ENCODE measurements at regions not wholly inside any gene's neighbourhood (a gene's known extent, or its start where the extent isn't known, plus 50 kb on each side); places are given as distances from the start of the nearest gene placed in this dataset.

DNA sequence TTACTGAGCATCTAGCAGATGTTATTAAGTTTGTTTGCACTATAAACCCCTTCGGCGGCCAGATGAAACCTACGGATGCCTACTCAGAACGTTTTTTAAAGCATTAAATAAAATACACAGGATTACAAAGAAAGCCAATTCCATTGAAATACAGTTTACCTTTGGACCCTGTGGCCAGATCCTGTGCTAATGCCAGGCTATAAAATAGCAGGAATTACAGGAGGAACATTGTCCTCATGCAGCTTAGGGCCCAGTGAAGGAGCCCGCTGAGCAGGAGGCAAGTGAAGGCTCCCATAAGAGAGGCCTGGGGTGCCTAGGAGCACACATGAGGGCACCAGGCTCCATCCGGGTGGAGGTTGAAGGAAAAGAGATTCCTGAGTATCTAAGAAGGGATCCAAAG lies 310.4 kb downstream of the MTX2 start:
- peaks cover 2% of the 10 kb centered on the region for H3K9me3 Mint-ChIP-seq
- no peaks in the 10 kb centered on the region for H3K36me3 Mint-ChIP-seq
- H3K27me3 Mint-ChIP-seq = peaks cover 5% of the 10 kb centered on the region
- H3K4me1 Mint-ChIP-seq = no peaks in the 10 kb centered on the region
- no peak overlapping the region for H3K27ac Mint-ChIP-seq
- DNase-seq (ENCODE audit: low spot score in 2 of 2) (no peak), ATAC-seq (ENCODE audit: low read depth) (no peak)
- no peak overlapping the region for H3K4me3 Mint-ChIP-seq

DNA sequence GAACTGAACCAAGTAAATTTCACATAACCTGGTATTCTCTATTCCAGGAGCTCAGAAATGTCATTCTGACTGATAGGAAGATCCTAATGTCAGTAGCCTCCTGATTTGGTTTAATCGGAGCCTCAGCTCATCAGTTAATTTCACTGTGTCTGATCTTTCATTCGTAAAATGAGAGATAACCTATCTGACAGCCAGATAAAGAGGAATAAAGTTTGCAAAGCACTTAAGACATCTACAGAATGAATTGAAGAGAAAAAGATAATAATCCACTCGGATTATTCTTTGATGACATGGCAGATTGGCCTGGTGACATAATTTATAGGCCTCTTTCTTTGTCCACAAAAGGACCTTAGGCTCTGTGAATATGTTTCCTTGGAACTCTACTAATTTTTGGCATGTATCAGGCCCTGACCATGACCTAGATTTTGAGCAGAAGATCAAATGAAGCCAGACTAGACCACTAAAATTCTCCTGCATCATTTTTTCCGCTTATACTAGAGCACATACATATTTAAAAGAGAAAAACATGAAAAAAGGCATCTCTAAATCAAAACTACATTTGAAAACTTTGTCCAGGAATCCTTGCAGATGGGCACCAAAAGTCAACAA lies 312.4 kb downstream of the MTX2 start:
- no peaks in the 10 kb centered on the region for H3K4me1 Mint-ChIP-seq
- H3K9me3 Mint-ChIP-seq = peaks cover 2% of the 10 kb centered on the region
- ATAC-seq (ENCODE audit: low read depth) (no peak), DNase-seq (ENCODE audit: low spot score in 2 of 2) (no peak)
- H3K36me3 Mint-ChIP-seq = no peaks in the 10 kb centered on the region
- H3K27me3 Mint-ChIP-seq = peaks cover 5% of the 10 kb centered on the region
- H3K4me3 Mint-ChIP-seq = no peak overlapping the region
- no peak overlapping the region for H3K27ac Mint-ChIP-seq

DNA sequence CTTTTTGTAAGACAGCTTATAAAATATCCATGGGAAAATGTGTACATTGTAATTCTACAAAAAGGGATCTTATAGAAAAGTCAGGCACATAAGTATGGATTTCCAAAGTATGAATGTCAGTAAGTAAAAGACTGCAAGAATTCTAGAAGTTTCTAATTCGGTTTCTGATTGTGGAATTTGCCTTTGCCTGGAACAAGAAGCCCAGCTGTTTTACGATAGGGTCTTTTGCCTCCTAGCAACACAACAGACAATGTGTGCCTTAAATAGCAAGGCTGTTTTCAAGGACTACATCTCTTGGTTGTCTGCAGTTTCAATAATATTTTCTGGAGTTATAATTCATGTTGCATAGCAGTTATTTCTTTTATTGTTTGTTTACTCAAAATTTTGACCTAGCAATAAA lies 312.9 kb downstream of the MTX2 start:
- no peak overlapping the region for H3K27ac Mint-ChIP-seq
- H3K4me3 Mint-ChIP-seq = no peak overlapping the region
- H3K27me3 Mint-ChIP-seq = peaks cover 4% of the 10 kb centered on the region
- no peaks in the 10 kb centered on the region for H3K36me3 Mint-ChIP-seq
- no peak for ATAC-seq (ENCODE audit: low read depth)
- peaks cover 2% of the 10 kb centered on the region for H3K9me3 Mint-ChIP-seq
- DNase-seq (ENCODE audit: low spot score in 2 of 2) = no peak
- H3K4me1 Mint-ChIP-seq = no peaks in the 10 kb centered on the region

DNA sequence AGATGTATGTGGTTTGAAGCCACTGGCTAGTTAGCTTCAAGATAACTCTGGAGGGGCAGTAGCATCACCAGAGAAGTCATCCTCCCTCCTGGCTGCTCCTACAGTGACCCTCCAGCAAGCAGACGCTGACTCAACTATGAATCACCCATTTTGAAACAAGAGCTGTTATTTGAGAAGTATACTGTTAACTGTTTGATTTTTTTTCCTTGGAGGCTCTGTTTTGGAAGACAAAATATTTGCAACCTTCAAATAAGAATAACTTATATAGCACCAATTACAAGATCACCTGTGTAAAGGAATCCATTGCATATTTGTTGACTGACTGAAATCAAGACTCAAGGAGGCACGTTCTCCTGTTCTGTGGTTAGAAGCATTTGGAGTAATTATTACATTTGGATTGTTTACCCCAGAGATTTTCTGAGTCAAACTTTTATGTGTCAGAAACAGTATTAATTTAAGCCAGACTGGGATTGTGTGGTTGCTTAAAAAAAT lies 313.8 kb downstream of the MTX2 start:
- H3K36me3 Mint-ChIP-seq = no peaks in the 10 kb centered on the region
- peaks cover 2% of the 10 kb centered on the region for H3K9me3 Mint-ChIP-seq
- no peak overlapping the region for H3K4me3 Mint-ChIP-seq
- no peak overlapping the region for H3K27ac Mint-ChIP-seq
- H3K27me3 Mint-ChIP-seq = peaks cover 1% of the 10 kb centered on the region
- H3K4me1 Mint-ChIP-seq = no peaks in the 10 kb centered on the region
- DNase-seq (ENCODE audit: low spot score in 2 of 2) (no peak), ATAC-seq (ENCODE audit: low read depth) (no peak)

DNA sequence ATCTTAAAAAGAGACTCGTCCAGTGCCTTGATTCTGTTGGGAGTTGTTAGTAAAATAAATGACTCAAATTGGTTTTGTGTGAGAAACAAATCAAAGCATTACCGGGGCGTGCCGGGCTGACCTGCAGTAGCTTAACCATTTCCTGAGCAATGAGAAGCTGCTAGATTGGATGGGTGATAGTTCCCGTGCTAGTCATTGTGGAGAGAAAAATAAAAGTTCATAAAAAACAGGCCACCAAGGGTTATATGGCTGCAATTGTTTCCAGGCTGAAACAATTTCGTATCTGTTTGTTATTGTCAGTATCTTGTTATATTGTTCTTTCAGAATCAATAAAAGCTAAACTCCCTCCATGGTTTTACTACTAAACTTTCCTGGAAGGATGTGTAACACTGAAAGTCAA lies 314.4 kb downstream of the MTX2 start:
- no peak overlapping the region for H3K4me3 Mint-ChIP-seq
- H3K9me3 Mint-ChIP-seq = peaks cover 1% of the 10 kb centered on the region
- no peak overlapping the region for H3K27ac Mint-ChIP-seq
- no peaks in the 10 kb centered on the region for H3K36me3 Mint-ChIP-seq
- peaks cover 1% of the 10 kb centered on the region for H3K27me3 Mint-ChIP-seq
- no peak for DNase-seq (ENCODE audit: low spot score in 2 of 2)
- ATAC-seq (ENCODE audit: low read depth) = no peak
- H3K4me1 Mint-ChIP-seq = no peaks in the 10 kb centered on the region

DNA sequence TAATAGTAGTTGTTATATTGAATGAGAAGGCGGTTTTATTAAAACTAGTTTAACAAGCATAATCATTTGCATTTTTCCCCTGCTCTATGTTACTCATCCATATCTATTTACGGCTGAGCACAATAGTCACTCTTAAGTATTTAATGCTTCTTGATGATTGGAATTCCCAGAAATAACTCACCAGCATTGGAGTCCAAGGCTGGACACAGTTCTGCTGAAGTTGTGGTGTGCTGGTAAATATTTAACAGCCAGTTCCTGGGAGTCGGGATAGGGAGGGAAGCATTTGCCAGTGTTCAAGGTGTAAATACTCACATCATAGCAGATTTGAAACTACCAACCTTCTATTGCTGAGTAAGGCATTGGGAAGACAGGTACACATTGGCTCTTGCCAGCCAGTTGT lies 315.1 kb downstream of the MTX2 start:
- DNase-seq (ENCODE audit: low spot score in 2 of 2) (no peak), ATAC-seq (ENCODE audit: low read depth) (no peak)
- no peak overlapping the region for H3K4me3 Mint-ChIP-seq
- no peak overlapping the region for H3K27ac Mint-ChIP-seq
- H3K9me3 Mint-ChIP-seq = no peaks in the 10 kb centered on the region
- H3K27me3 Mint-ChIP-seq = no peaks in the 10 kb centered on the region
- H3K4me1 Mint-ChIP-seq = no peaks in the 10 kb centered on the region
- no peaks in the 10 kb centered on the region for H3K36me3 Mint-ChIP-seq

DNA sequence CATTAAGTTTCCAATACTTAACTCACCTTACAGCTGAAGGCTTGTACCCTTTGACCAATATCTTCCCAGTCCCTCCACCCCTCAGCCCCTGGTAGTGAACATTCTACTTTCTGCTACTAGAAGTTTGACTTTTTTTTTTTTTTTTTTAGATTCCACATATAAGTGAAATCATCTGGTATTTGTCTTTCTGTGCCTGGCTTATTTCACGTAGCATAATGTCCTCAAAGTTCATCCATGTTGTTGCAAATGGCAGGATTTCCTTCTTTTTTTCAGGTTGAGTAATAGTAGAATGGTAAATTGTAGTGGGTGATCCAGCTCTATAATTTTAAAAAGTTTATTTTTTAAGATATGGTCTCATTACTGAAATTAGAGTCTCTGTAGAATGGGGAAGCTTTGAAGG lies 316.0 kb downstream of the MTX2 start:
- no peak overlapping the region for H3K27ac Mint-ChIP-seq
- H3K9me3 Mint-ChIP-seq = no peaks in the 10 kb centered on the region
- no peaks in the 10 kb centered on the region for H3K36me3 Mint-ChIP-seq
- no peaks in the 10 kb centered on the region for H3K4me1 Mint-ChIP-seq
- DNase-seq (ENCODE audit: low spot score in 2 of 2) (no peak), ATAC-seq (ENCODE audit: low read depth) (no peak)
- no peaks in the 10 kb centered on the region for H3K27me3 Mint-ChIP-seq
- no peak overlapping the region for H3K4me3 Mint-ChIP-seq

DNA sequence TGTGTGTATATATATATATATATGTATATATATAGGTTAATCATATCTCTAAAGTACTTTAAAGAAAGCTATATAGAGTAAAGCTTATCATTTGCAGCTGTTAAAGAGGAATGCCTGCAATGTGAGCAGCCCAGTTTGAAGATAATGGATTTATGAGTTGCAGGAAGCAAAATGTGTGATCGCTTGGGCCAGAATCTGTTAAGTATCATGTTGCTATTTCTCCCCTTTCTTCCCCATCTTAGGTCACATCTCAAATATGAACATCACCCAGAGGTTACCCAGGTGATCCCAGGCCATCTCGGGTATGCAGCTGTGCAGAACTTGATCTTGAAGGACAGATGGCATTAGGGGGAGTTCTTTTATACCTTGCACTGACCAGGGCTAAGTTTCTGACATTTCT lies 316.5 kb downstream of the MTX2 start:
- Mint-ChIP-seq H3K4me1 (no peaks in the 10 kb centered on the region), H3K9me3 (no peaks in the 10 kb centered on the region)

DNA sequence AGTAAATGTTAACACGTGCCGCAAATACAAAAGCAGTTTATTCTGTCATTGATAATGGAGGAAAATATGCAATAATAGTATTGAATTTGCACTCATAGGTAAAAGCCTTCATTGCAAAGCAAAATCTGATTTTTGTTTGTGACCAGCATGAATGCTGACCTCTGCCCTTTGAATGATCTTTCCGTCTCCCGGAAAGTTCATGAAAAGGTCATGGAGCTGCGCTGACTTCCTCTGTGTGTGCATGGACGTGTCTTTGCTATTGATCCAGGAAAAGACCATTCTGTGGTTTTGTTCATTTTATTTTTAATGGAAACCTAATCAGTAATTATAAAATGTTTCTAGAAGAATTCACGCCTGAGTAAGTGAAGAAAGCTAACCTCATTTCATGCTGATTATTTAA lies 320.0 kb downstream of the MTX2 start:
- no peaks in the 10 kb centered on the region for H3K4me1 Mint-ChIP-seq
- H3K36me3 Mint-ChIP-seq = no peaks in the 10 kb centered on the region
- peaks cover 3% of the 10 kb centered on the region for H3K27me3 Mint-ChIP-seq
- no peaks in the 10 kb centered on the region for H3K9me3 Mint-ChIP-seq
- no peak overlapping the region for H3K27ac Mint-ChIP-seq
- ATAC-seq (ENCODE audit: low read depth) = no peak
- no peak overlapping the region for H3K4me3 Mint-ChIP-seq
- DNase-seq (ENCODE audit: low spot score in 2 of 2) = no peak

More for the DNA sequence above, 316.5 kb downstream of the MTX2 start:
- Mint-ChIP-seq H3K36me3 (no peaks in the 10 kb centered on the region), H3K27me3 (no peaks in the 10 kb centered on the region), H3K27ac (no peak overlapping the region), H3K4me3 (no peak overlapping the region)
- ATAC-seq (ENCODE audit: low read depth) (no peak), DNase-seq (ENCODE audit: low spot score in 2 of 2) (no peak)

DNA sequence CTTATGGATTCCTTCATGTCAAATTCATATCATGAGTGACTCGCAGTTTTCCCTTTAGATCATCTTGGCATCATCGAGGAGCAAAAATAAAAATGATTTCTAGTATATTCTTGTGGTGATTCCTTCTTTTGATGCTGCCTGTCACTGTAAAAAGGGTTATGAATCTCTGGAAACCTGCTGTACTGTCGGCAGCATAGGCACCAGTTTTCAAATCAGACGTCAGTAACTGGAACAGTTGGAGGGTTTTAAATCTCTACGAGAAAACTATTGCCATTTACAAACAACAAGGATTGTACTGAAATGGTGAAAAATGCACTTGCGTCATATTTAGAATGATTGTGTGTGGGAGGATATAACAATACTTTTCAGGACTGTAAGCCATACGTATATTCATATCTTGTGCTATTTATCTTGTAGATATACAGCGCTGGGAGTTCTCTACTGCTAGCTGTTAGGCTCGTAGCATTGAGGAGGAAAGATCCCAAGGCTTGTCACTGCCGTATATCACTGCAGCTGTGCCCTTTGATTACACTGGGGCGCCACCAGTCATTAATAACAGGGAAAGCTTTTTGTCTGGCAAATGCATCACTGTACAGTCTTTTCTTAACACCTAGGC lies 320.7 kb downstream of the MTX2 start:
- Mint-ChIP-seq H3K4me3 (no peak overlapping the region), H3K36me3 (no peaks in the 10 kb centered on the region), H3K4me1 (no peaks in the 10 kb centered on the region), H3K9me3 (no peaks in the 10 kb centered on the region), H3K27ac (no peak overlapping the region), H3K27me3 (peaks cover 5% of the 10 kb centered on the region)
- no peak for ATAC-seq (ENCODE audit: low read depth)
- no peak for DNase-seq (ENCODE audit: low spot score in 2 of 2)

DNA sequence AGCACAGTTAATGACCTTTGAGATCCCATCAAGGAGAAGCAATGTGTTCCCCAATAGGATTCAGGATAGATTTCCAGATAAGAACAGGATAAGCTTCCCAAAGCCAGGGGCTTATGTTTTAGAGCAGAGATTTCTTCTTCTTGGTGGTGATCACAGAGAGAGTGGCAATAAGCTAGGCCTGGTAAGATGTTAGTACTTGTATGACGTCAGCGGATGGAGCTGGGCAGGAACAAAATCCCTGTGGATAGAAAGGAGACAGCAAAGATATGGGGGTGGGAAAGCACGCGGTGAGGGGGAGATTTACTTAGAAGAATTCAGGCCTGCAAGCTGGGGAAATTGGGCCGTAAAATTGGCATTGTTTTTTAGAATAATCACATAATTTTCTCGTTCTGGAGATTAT lies 323.0 kb downstream of the MTX2 start:
- DNase-seq (ENCODE audit: low spot score in 2 of 2) = no peak
- H3K4me1 Mint-ChIP-seq = no peaks in the 10 kb centered on the region
- no peaks in the 10 kb centered on the region for H3K36me3 Mint-ChIP-seq
- no peak overlapping the region for H3K4me3 Mint-ChIP-seq
- no peak for ATAC-seq (ENCODE audit: low read depth)
- H3K27me3 Mint-ChIP-seq = peaks cover 12% of the 10 kb centered on the region
- H3K9me3 Mint-ChIP-seq = no peaks in the 10 kb centered on the region
- no peak overlapping the region for H3K27ac Mint-ChIP-seq

DNA sequence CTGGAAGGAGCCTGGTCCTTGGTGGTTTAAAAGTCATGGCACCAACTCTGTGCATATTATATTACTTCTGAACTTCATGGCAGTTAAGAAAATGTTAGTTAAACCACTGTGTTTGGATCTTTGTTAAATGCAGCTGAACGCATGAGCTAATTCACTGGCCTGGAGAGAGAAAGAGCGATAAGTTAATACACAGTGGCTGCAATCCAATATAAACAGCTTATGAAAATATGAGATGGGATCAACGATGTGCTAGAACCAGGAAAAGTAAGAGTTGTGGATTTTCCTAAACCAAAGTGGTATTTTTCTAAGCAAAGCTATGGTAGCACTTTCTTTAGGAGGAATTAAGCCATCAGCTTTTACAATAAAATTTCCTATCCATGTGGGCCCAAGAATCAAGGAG lies 326.7 kb downstream of the MTX2 start:
- Mint-ChIP-seq H3K36me3 (no peaks in the 10 kb centered on the region), H3K9me3 (no peaks in the 10 kb centered on the region), H3K4me3 (no peak overlapping the region), H3K4me1 (no peaks in the 10 kb centered on the region), H3K27ac (no peak overlapping the region), H3K27me3 (peaks cover 20% of the 10 kb centered on the region)
- ATAC-seq (ENCODE audit: low read depth) = no peak
- DNase-seq (ENCODE audit: low spot score in 2 of 2) = no peak

DNA sequence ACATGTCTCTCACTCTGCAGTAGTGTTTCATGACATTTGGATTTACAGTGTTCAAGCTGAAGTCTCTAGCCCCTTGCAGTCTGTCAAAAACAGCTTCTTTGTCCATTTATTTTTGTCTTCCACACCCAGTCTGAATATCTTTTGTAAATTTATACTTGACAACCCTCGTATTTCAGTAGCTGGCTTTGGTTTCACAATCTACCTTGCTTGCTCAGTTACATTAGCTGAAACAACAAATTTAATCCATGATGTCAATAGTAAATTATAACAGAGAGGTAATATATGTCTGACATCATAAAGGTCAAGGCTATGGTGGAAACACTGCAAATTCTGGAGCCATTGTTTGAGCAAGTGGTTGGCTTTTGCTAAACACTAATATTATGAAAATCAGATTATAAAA lies 328.7 kb downstream of the MTX2 start:
- H3K9me3 Mint-ChIP-seq = no peaks in the 10 kb centered on the region

DNA sequence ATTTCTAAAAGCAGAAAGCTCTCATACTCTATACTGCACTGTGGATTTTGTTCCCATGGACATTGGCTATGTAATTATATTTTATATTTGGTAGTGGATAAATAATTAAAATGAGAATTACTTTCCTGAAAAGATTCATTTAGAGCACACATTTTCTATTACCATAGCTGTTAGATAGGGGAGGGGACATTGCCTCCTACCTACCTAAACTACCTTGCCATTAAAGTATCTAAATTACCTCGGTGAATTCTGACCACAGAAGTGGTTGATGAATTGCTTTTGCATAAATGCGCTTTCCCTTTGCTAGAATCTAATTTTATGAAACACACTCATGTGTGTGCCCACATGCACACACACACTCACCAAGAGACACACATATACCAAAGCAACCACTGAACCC lies 329.1 kb downstream of the MTX2 start:
- no peak overlapping the region for H3K4me3 Mint-ChIP-seq
- no peak overlapping the region for H3K27ac Mint-ChIP-seq
- peaks cover 21% of the 10 kb centered on the region for H3K27me3 Mint-ChIP-seq
- no peak for DNase-seq (ENCODE audit: low spot score in 2 of 2)
- H3K36me3 Mint-ChIP-seq = no peaks in the 10 kb centered on the region
- H3K9me3 Mint-ChIP-seq = no peaks in the 10 kb centered on the region
- no peaks in the 10 kb centered on the region for H3K4me1 Mint-ChIP-seq
- no peak for ATAC-seq (ENCODE audit: low read depth)

More for the DNA sequence above, 328.7 kb downstream of the MTX2 start:
- peaks cover 21% of the 10 kb centered on the region for H3K27me3 Mint-ChIP-seq
- no peak overlapping the region for H3K4me3 Mint-ChIP-seq
- no peaks in the 10 kb centered on the region for H3K4me1 Mint-ChIP-seq
- no peaks in the 10 kb centered on the region for H3K36me3 Mint-ChIP-seq
- no peak for DNase-seq (ENCODE audit: low spot score in 2 of 2)
- H3K27ac Mint-ChIP-seq = no peak overlapping the region
- no peak for ATAC-seq (ENCODE audit: low read depth)

Measured in memory B cell (primary cell).